Heart left ventricle (tissue), 13 donors: ENCODE measurements at regions not wholly inside any gene's neighbourhood (a gene's known extent, or its start where the extent isn't known, plus 50 kb on each side); places are given as distances from the start of the nearest gene placed in this dataset.

Experiments used
- CTCF ChIP-seq, 12 donors: fragments of 200-600 bp; sonication (generic) in 4 of 12; IDR thresholded peaks; one replicate each; pipeline versions ENCODE4 v1.5.0 to v1.8.0; 2018 to 2022; ENCODE audit warnings: antibody characterized with exemption in 12 of 12, mild to moderate bottlenecking in 5 of 12
- POLR2A ChIP-seq, 2 donors: fragments of 450-650 bp; IDR thresholded peaks; one replicate each; pipeline ENCODE4 v1.6.1; 2017; ENCODE audit warnings: antibody characterized with exemption in 2 of 2, mild to moderate bottlenecking in 2 of 2, moderate library complexity in 2 of 2
- donor health status: ischemic (EF 13 %, LVEDD 7.1; RV severe dilation, severe dysfunction).
- donor health status: DM: no; HTN: yes; CAD: no.
- donor health status: DM: no; HTN: no; CAD: no.
- donor health status: ischemic (EF 25% LVEDD 6.9; RV normal size, moderate dysfunction).
- donor health status: ischemic (EF 25% LVEDD 5.7; RV mildly dilated, moderate dysfunction).
- donor health status: ischemic (EF 35%, LVEDD 5.7; RV mildly dilated, moderate dysfunction).
- donor health status: nonischemic (EF 11% LVEDD 7.7; RV severe dilation, severe dysfunction).
- donor health status: DM: yes; HTN: yes; CAD: no.
- donor health status: PGD.
- donor health status: ischemic (EF 29% LVEDD 5.4; RV normal size, mild dysfunction).
- donor health status: nonischemic (EF 23%, LVEDD 6.1; RV moderate dilation, normal function).

GRCh38 chr10:85493703-85494102 lies 872.9 kb downstream of the GRID1 start:
- TF ChIP-seq CTCF (IDR thresholded peaks at IDR 0.05) (no peak), POLR2A (IDR thresholded peaks at IDR 0.05) (no peak)
